ENCODE measurements at regions not wholly inside any gene's neighbourhood (a gene's known extent, or its start where the extent isn't known, plus 50 kb on each side); places are given as distances from the start of the nearest gene placed in this dataset.

GRCh38 chr5:56508249-56508648 is 275.1 kb upstream of the ANKRD55 start:
- no peaks in the 10 kb centered on the region for H3K36me3 ChIP-seq
- TF ChIP-seq CTCF (IDR thresholded peaks at IDR 0.05; ENCODE audit: low read depth, low read length) = no peak
- no peaks in the 10 kb centered on the region for H3K27me3 ChIP-seq
- no peaks in the 10 kb centered on the region for H3K9me3 ChIP-seq (ENCODE audit: low read depth)
- no peak overlapping the region for H3K4me3 ChIP-seq
- no peak overlapping the region for H3K27ac ChIP-seq
- H3K4me1 ChIP-seq (ENCODE audit: low read depth) = no peaks in the 10 kb centered on the region
- DNase-seq (ENCODE audit: low read depth in 1 of 2, low spot score in 1 of 2) = no peak

- Histone ChIP-seq H3K27me3 (no peaks in the 10 kb centered on the region), H3K9me3 (ENCODE audit: low read depth) (no peaks in the 10 kb centered on the region), H3K4me3 (no peak overlapping the region), H3K27ac (no peak overlapping the region), H3K4me1 (ENCODE audit: low read depth) (peaks cover 4% of the 10 kb centered on the region), H3K36me3 (no peaks in the 10 kb centered on the region)
- DNase-seq (ENCODE audit: low read depth in 1 of 2, low spot score in 1 of 2) = no peak
- TF ChIP-seq CTCF (IDR thresholded peaks at IDR 0.05; ENCODE audit: low read depth, low read length) = no peak
Observed at GRCh38 chr5:56507351-56507930, 274.3 kb upstream of the ANKRD55 start.

- no peaks in the 10 kb centered on the region for H3K36me3 ChIP-seq
- H3K27ac ChIP-seq = no peak overlapping the region
- no peak for TF ChIP-seq CTCF (IDR thresholded peaks at IDR 0.05; ENCODE audit: low read depth, low read length)
- no peak for DNase-seq (ENCODE audit: low read depth in 1 of 2, low spot score in 1 of 2)
- H3K4me1 ChIP-seq (ENCODE audit: low read depth) = peaks cover 13% of the 10 kb centered on the region
- no peak overlapping the region for H3K4me3 ChIP-seq
- no peaks in the 10 kb centered on the region for H3K9me3 ChIP-seq (ENCODE audit: low read depth)
- no peaks in the 10 kb centered on the region for H3K27me3 ChIP-seq
Observed at GRCh38 chr5:56506211-56506965, 273.3 kb upstream of the ANKRD55 start.

- H3K4me1 ChIP-seq (ENCODE audit: low read depth) = peaks cover 13% of the 10 kb centered on the region
- no peak overlapping the region for H3K27ac ChIP-seq
- no peaks in the 10 kb centered on the region for H3K9me3 ChIP-seq (ENCODE audit: low read depth)
- no peaks in the 10 kb centered on the region for H3K36me3 ChIP-seq
- no peak overlapping the region for H3K4me3 ChIP-seq
- no peak for DNase-seq (ENCODE audit: low read depth in 1 of 2, low spot score in 1 of 2)
- no peaks in the 10 kb centered on the region for H3K27me3 ChIP-seq
- no peak for TF ChIP-seq CTCF (IDR thresholded peaks at IDR 0.05; ENCODE audit: low read depth, low read length)
Observed at GRCh38 chr5:56503929-56504328, 270.8 kb upstream of the ANKRD55 start.

DNA sequence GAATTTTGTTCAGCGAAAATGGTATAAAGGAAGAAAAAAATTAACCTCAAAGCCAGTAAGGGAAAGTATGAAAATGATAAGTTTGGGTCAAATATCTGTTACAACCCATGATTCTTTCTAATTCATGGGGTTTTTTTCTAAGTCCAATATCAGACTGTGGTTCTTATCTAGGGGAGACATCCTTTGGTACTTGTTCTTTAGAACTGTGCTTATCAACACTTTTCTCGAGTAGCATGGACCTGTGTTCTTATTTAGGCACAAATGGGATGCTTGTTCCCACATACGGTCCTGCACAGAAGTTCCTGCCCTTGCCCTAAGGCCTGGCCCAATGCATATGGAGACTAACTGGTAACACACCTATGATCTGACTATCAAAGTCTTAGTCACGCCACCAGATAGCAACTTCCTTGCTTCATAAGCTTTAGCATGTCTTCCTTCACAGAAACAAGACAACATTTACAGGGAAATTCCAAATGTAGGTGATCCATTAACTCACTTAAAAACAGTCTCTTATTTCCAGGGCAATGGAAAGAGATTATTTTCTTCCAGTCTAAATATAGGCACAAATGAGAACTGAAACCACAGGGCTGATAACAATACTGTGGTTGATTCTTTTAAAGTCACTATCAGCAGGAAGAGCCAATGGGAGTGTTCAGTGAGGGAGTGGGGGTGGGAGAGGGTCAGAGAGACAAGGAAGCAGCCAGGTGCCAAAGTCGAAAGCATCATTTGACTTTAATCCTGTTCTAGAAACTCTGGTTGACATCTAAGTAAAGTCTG is 268.8 kb upstream of the ANKRD55 start:
- Histone ChIP-seq H3K27me3 (no peaks in the 10 kb centered on the region), H3K9me3 (ENCODE audit: low read depth) (no peaks in the 10 kb centered on the region), H3K4me3 (no peak overlapping the region), H3K27ac (peak overlapping the region; percentile 61), H3K36me3 (no peaks in the 10 kb centered on the region), H3K4me1 (ENCODE audit: low read depth) (peaks cover 16% of the 10 kb centered on the region)
- DNase-seq (ENCODE audit: low read depth in 1 of 2, low spot score in 1 of 2) = peak in 1 of 2 donors; percentile 48
- no peak for TF ChIP-seq CTCF (IDR thresholded peaks at IDR 0.05; ENCODE audit: low read depth, low read length)
